SJCRH30 (cell line): ENCODE measurements at regions not wholly inside any gene's neighbourhood (a gene's known extent, or its start where the extent isn't known, plus 50 kb on each side); places are given as distances from the start of the nearest gene placed in this dataset.

Source experiments
- DNase-seq, 2 experiments: peaks; one replicate each; pipeline ENCODE4 v3.0.0-alpha.2; 2015 to 2020
- H3K27ac ChIP-seq: fragments of 250-450 bp; sonication (Bioruptor Pico); 2 replicates; pipeline ENCODE4 v1.5.1; 2020; ENCODE audit warnings: mild to moderate bottlenecking, moderate library complexity
- H3K27me3 ChIP-seq: fragments of 250-450 bp; sonication (Bioruptor Pico); 2 replicates; pipeline ENCODE4 v1.5.1; 2020; ENCODE audit warnings: mild to moderate bottlenecking, moderate library complexity
- H3K36me3 ChIP-seq: fragments of 250-450 bp; sonication (Bioruptor Pico); 2 replicates; pipeline ENCODE4 v1.5.1; 2020; ENCODE audit warnings: mild to moderate bottlenecking, moderate library complexity
- H3K4me1 ChIP-seq: fragments of 250-450 bp; sonication (Bioruptor Pico); 2 replicates; pipeline ENCODE4 v1.5.1; 2020; ENCODE audit warnings: mild to moderate bottlenecking, moderate library complexity
- H3K4me3 ChIP-seq: fragments of 250-450 bp; sonication (Bioruptor Pico); 2 replicates; pipeline ENCODE4 v1.5.1; 2020; ENCODE audit warnings: mild to moderate bottlenecking, moderate library complexity
- H3K9me3 ChIP-seq: fragments of 250-450 bp; sonication (Bioruptor Pico); replicated peaks from 2 replicates; pipeline ENCODE4 v1.5.1; 2020; ENCODE audit warnings: mild to moderate bottlenecking, moderate library complexity

GRCh38 chr5:109917154-109917546 is 227.4 kb downstream of the MAN2A1 start:
- H3K27ac ChIP-seq = peak overlapping the region; percentile 31
- no peaks in the 10 kb centered on the region for H3K36me3 ChIP-seq
- peaks cover 44% of the 10 kb centered on the region for H3K4me1 ChIP-seq
- H3K9me3 ChIP-seq = no peaks in the 10 kb centered on the region
- no peak overlapping the region for H3K4me3 ChIP-seq
- no peaks in the 10 kb centered on the region for H3K27me3 ChIP-seq
- peak; percentile 36 to 89 for DNase-seq

GRCh38 chr5:109917966-109918365 is 228.2 kb downstream of the MAN2A1 start:
- no peak overlapping the region for H3K27ac ChIP-seq
- H3K4me3 ChIP-seq = no peak overlapping the region
- no peaks in the 10 kb centered on the region for H3K9me3 ChIP-seq
- H3K4me1 ChIP-seq = peaks cover 39% of the 10 kb centered on the region
- H3K36me3 ChIP-seq = no peaks in the 10 kb centered on the region
- no peaks in the 10 kb centered on the region for H3K27me3 ChIP-seq
- no peak for DNase-seq

GRCh38 chr5:109920736-109921135 is 231.0 kb downstream of the MAN2A1 start:
- no peak overlapping the region for H3K27ac ChIP-seq
- no peak overlapping the region for H3K4me3 ChIP-seq
- no peaks in the 10 kb centered on the region for H3K36me3 ChIP-seq
- peak in 1 of 2 experiments; percentile 39 for DNase-seq
- H3K4me1 ChIP-seq = peaks cover 35% of the 10 kb centered on the region
- H3K9me3 ChIP-seq = no peaks in the 10 kb centered on the region
- H3K27me3 ChIP-seq = no peaks in the 10 kb centered on the region

GRCh38 chr5:109921735-109922380 is 232.1 kb downstream of the MAN2A1 start:
- Histone ChIP-seq H3K27me3 (no peaks in the 10 kb centered on the region), H3K36me3 (no peaks in the 10 kb centered on the region), H3K4me3 (no peak overlapping the region), H3K4me1 (peaks cover 25% of the 10 kb centered on the region), H3K27ac (peak overlapping the region; percentile 31), H3K9me3 (no peaks in the 10 kb centered on the region)
- peak; percentile 89 to 96 for DNase-seq

- no peaks in the 10 kb centered on the region for H3K27me3 ChIP-seq
- no peaks in the 10 kb centered on the region for H3K36me3 ChIP-seq
- no peak for DNase-seq
- no peaks in the 10 kb centered on the region for H3K9me3 ChIP-seq
- H3K27ac ChIP-seq = no peak overlapping the region
- H3K4me1 ChIP-seq = peaks cover 19% of the 10 kb centered on the region
- no peak overlapping the region for H3K4me3 ChIP-seq
These were observed 232.8 kb downstream of the MAN2A1 start for GRCh38 chr5:109922381-109922995.

- Histone ChIP-seq H3K27me3 (no peaks in the 10 kb centered on the region), H3K4me3 (no peak overlapping the region), H3K27ac (no peak overlapping the region), H3K36me3 (no peaks in the 10 kb centered on the region), H3K4me1 (peaks cover 17% of the 10 kb centered on the region), H3K9me3 (no peaks in the 10 kb centered on the region)
- no peak for DNase-seq
These were observed 233.5 kb downstream of the MAN2A1 start for GRCh38 chr5:109923205-109923604.

GRCh38 chr5:109924237-109925107 is 234.7 kb downstream of the MAN2A1 start:
- Histone ChIP-seq H3K27ac (no peak overlapping the region), H3K9me3 (no peaks in the 10 kb centered on the region), H3K36me3 (no peaks in the 10 kb centered on the region), H3K27me3 (no peaks in the 10 kb centered on the region), H3K4me3 (no peak overlapping the region), H3K4me1 (peaks cover 17% of the 10 kb centered on the region)
- no peak for DNase-seq

GRCh38 chr5:109927639-109928038 is 237.9 kb downstream of the MAN2A1 start:
- H3K4me3 ChIP-seq = no peak overlapping the region
- no peak for DNase-seq
- H3K9me3 ChIP-seq = no peaks in the 10 kb centered on the region
- H3K4me1 ChIP-seq = peaks cover 5% of the 10 kb centered on the region
- no peaks in the 10 kb centered on the region for H3K36me3 ChIP-seq
- H3K27ac ChIP-seq = no peak overlapping the region
- no peaks in the 10 kb centered on the region for H3K27me3 ChIP-seq

- Histone ChIP-seq H3K4me1 (peaks cover 5% of the 10 kb centered on the region), H3K27me3 (no peaks in the 10 kb centered on the region), H3K9me3 (no peaks in the 10 kb centered on the region), H3K4me3 (no peak overlapping the region), H3K27ac (no peak overlapping the region), H3K36me3 (no peaks in the 10 kb centered on the region)
- DNase-seq = no peak
These were observed 238.3 kb downstream of the MAN2A1 start for GRCh38 chr5:109928046-109928445.

GRCh38 chr5:109928811-109929210 is 239.1 kb downstream of the MAN2A1 start:
- Histone ChIP-seq H3K4me3 (no peak overlapping the region), H3K27me3 (no peaks in the 10 kb centered on the region), H3K9me3 (no peaks in the 10 kb centered on the region), H3K36me3 (no peaks in the 10 kb centered on the region), H3K4me1 (peaks cover 5% of the 10 kb centered on the region), H3K27ac (peak overlapping the region; percentile 22; the same call in 1 of the 2 replicates)
- no peak for DNase-seq

- DNase-seq = peak; percentile 67 to 75
These were observed 239.6 kb downstream of the MAN2A1 start for GRCh38 chr5:109929376-109929775.

GRCh38 chr5:109929911-109930310 is 240.2 kb downstream of the MAN2A1 start:
- Histone ChIP-seq H3K9me3 (no peaks in the 10 kb centered on the region), H3K4me3 (no peak overlapping the region), H3K4me1 (peaks cover 5% of the 10 kb centered on the region), H3K27ac (no peak overlapping the region), H3K36me3 (no peaks in the 10 kb centered on the region), H3K27me3 (no peaks in the 10 kb centered on the region)
- no peak for DNase-seq

More at GRCh38 chr5:109929376-109929775, 239.6 kb downstream of the MAN2A1 start:
- H3K4me1 ChIP-seq = peaks cover 5% of the 10 kb centered on the region
- no peaks in the 10 kb centered on the region for H3K27me3 ChIP-seq
- no peaks in the 10 kb centered on the region for H3K36me3 ChIP-seq
- no peak overlapping the region for H3K4me3 ChIP-seq
- peak overlapping the region; percentile 22; the same call in 1 of the 2 replicates for H3K27ac ChIP-seq
- H3K9me3 ChIP-seq = no peaks in the 10 kb centered on the region

GRCh38 chr5:109931049-109931780 is 241.5 kb downstream of the MAN2A1 start:
- Histone ChIP-seq H3K36me3 (no peaks in the 10 kb centered on the region), H3K4me1 (peaks cover 5% of the 10 kb centered on the region), H3K4me3 (no peak overlapping the region), H3K27me3 (no peaks in the 10 kb centered on the region), H3K9me3 (no peaks in the 10 kb centered on the region), H3K27ac (no peak overlapping the region)
- no peak for DNase-seq

GRCh38 chr5:109935833-109936490 is 246.2 kb downstream of the MAN2A1 start:
- no peak overlapping the region for H3K4me3 ChIP-seq
- H3K36me3 ChIP-seq = no peaks in the 10 kb centered on the region
- no peaks in the 10 kb centered on the region for H3K4me1 ChIP-seq
- no peaks in the 10 kb centered on the region for H3K27me3 ChIP-seq
- H3K27ac ChIP-seq = no peak overlapping the region
- H3K9me3 ChIP-seq = no peaks in the 10 kb centered on the region
- no peak for DNase-seq
